HL-60 (cell line): ENCODE measurements at regions not wholly inside any gene's neighbourhood (a gene's known extent, or its start where the extent isn't known, plus 50 kb on each side); places are given as distances from the start of the nearest gene placed in this dataset.

ENCODE experiments used
- CTCF ChIP-seq: IDR thresholded peaks from one replicate; pipeline ENCODE4 v1.5.1; 2011; ENCODE audit warnings: low read length, control low read depth, inconsistent platforms; ENCODE audit not compliant: insufficient read depth
- POLR2AphosphoS5 ChIP-seq: IDR thresholded peaks from 2 replicates; pipeline ENCODE4 v1.6.1; 2012; ENCODE audit warnings: low read depth

GRCh38 chr15:81572190-81572589 lies 198.2 kb upstream of the TMC3 start:
- no peak for TF ChIP-seq CTCF
- TF ChIP-seq POLR2AphosphoS5, result no peak
